ENCODE measurements at regions not wholly inside any gene's neighbourhood (a gene's known extent, or its start where the extent isn't known, plus 50 kb on each side); places are given as distances from the start of the nearest gene placed in this dataset.

- no peak overlapping the region for H3K9ac ChIP-seq (ENCODE audit: low read length)
- H3K27me3 ChIP-seq (ENCODE audit: insufficient read depth, low read depth, low read length) = no peaks in the 10 kb centered on the region
- no peak for TF ChIP-seq EZH2 (IDR thresholded peaks at IDR 0.05; ENCODE audit: borderline replicate concordance, insufficient read depth, low read length, poor library complexity, severe bottlenecking)
- TF ChIP-seq POLR2AphosphoS5 (IDR thresholded peaks at IDR 0.05) = no peak
- TF ChIP-seq EP300 (conservative IDR thresholded peaks at IDR 0.05; ENCODE audit: poor library complexity, severe bottlenecking) = no peak
- TF ChIP-seq CTCF (IDR thresholded peaks at IDR 0.05; ENCODE audit: poor library complexity, severe bottlenecking) = no peak
- TF ChIP-seq REST (IDR thresholded peaks at IDR 0.05; ENCODE audit: borderline replicate concordance) = no peak
- no peak for TF ChIP-seq MXI1 (conservative IDR thresholded peaks at IDR 0.05; ENCODE audit: poor library complexity, severe bottlenecking)
- TF ChIP-seq RAD21 (conservative IDR thresholded peaks at IDR 0.05) = no peak
- no peak for TF ChIP-seq SMC3 (conservative IDR thresholded peaks at IDR 0.05; ENCODE audit: poor library complexity)
- no peak for TF ChIP-seq TAF1 (IDR thresholded peaks at IDR 0.05; ENCODE audit: low read depth)
- no peaks in the 10 kb centered on the region for H3K36me3 ChIP-seq (ENCODE audit: insufficient read depth, low read length)
- H2AFZ ChIP-seq (ENCODE audit: low read depth, low read length) = no peak overlapping the region
- H3K27ac ChIP-seq (ENCODE audit: low read length) = no peak overlapping the region
- H3K9me3 ChIP-seq (ENCODE audit: low read length) = no peaks in the 10 kb centered on the region
- no peak overlapping the region for H3K4me2 ChIP-seq (ENCODE audit: low read length)
- H3K4me3 ChIP-seq (ENCODE audit: low read length) = no peak overlapping the region
- H4K20me1 ChIP-seq (ENCODE audit: insufficient read depth) = no peaks in the 10 kb centered on the region
- H3K9me2 ChIP-seq (ENCODE audit: insufficient read depth, low read length) = no peaks in the 10 kb centered on the region
- no peaks in the 10 kb centered on the region for H3K79me2 ChIP-seq (replicated peaks; ENCODE audit: insufficient read depth, low read length)
- no peaks in the 10 kb centered on the region for H3F3A ChIP-seq (ENCODE audit: insufficient read depth, low read length, poor library complexity, severe bottlenecking)
These were observed 102.8 kb upstream of the TMCC3 start for GRCh38 chr12:94753036-94753679.

- H3K4me2 ChIP-seq (ENCODE audit: low read length) = no peak overlapping the region
- H3K9me3 ChIP-seq (ENCODE audit: low read length) = no peaks in the 10 kb centered on the region
- H3K27me3 ChIP-seq (ENCODE audit: insufficient read depth, low read depth, low read length) = no peaks in the 10 kb centered on the region
- H3K36me3 ChIP-seq (ENCODE audit: insufficient read depth, low read length) = no peaks in the 10 kb centered on the region
- H3K9me2 ChIP-seq (ENCODE audit: insufficient read depth, low read length) = no peaks in the 10 kb centered on the region
- no peak for TF ChIP-seq REST (IDR thresholded peaks at IDR 0.05; ENCODE audit: borderline replicate concordance)
- no peak for TF ChIP-seq RAD21 (conservative IDR thresholded peaks at IDR 0.05)
- no peak for TF ChIP-seq TAF1 (IDR thresholded peaks at IDR 0.05; ENCODE audit: low read depth)
- TF ChIP-seq SMC3 (conservative IDR thresholded peaks at IDR 0.05; ENCODE audit: poor library complexity) = no peak
- no peak for TF ChIP-seq CTCF (IDR thresholded peaks at IDR 0.05; ENCODE audit: poor library complexity, severe bottlenecking)
- no peak for TF ChIP-seq POLR2AphosphoS5 (IDR thresholded peaks at IDR 0.05)
- TF ChIP-seq EZH2 (IDR thresholded peaks at IDR 0.05; ENCODE audit: borderline replicate concordance, insufficient read depth, low read length, poor library complexity, severe bottlenecking) = no peak
- no peak for TF ChIP-seq MXI1 (conservative IDR thresholded peaks at IDR 0.05; ENCODE audit: poor library complexity, severe bottlenecking)
- no peak for TF ChIP-seq EP300 (conservative IDR thresholded peaks at IDR 0.05; ENCODE audit: poor library complexity, severe bottlenecking)
- H3K27ac ChIP-seq (ENCODE audit: low read length) = no peak overlapping the region
- H3K4me3 ChIP-seq (ENCODE audit: low read length) = no peak overlapping the region
- H4K20me1 ChIP-seq (ENCODE audit: insufficient read depth) = no peaks in the 10 kb centered on the region
- no peak overlapping the region for H3K9ac ChIP-seq (ENCODE audit: low read length)
- no peaks in the 10 kb centered on the region for H3F3A ChIP-seq (ENCODE audit: insufficient read depth, low read length, poor library complexity, severe bottlenecking)
- H2AFZ ChIP-seq (ENCODE audit: low read depth, low read length) = no peak overlapping the region
- no peaks in the 10 kb centered on the region for H3K79me2 ChIP-seq (replicated peaks; ENCODE audit: insufficient read depth, low read length)
These were observed 100.5 kb upstream of the TMCC3 start for GRCh38 chr12:94750864-94751263.
